ENCODE measurements at regions not wholly inside any gene's neighbourhood (a gene's known extent, or its start where the extent isn't known, plus 50 kb on each side); places are given as distances from the start of the nearest gene placed in this dataset.

GRCh38 chr5:166486348-166486747, 1805.1 kb upstream of the WWC1 start:
- H3K9me3 ChIP-seq (ENCODE audit: control extremely low read depth in 1 of 3, control insufficient read depth in 2 of 3, insufficient read depth in 1 of 3, low read length in 2 of 3), result peaks cover 0 to 10% (median 0%) of the 10 kb centered on the region in 3 donors
- H3K4me3 Mint-ChIP-seq, result no peak overlapping the region
- H3K27ac Mint-ChIP-seq, result no peak overlapping the region
- H4K20me1 ChIP-seq (ENCODE audit: control insufficient read depth, insufficient read depth, low read length, poor library complexity, severe bottlenecking), result no peaks in the 10 kb centered on the region
- DNase-seq, result no peak
- H2AFZ ChIP-seq (ENCODE audit: insufficient read depth, low read depth, low read length, poor library complexity, severe bottlenecking), result no peak overlapping the region
- no peak overlapping the region for H3K4me2 ChIP-seq (replicated peaks; ENCODE audit: low read depth, low read length, poor library complexity, severe bottlenecking)
- no peaks in the 10 kb centered on the region for H3K27me3 Mint-ChIP-seq
- intact Hi-C loops (cut with micrococcal nuclease), result no loop called here
- H3K27me3 ChIP-seq (replicated peaks in 1 of 4; ENCODE audit: control extremely low read depth in 1 of 4, control insufficient read depth in 3 of 4, insufficient read depth in 4 of 4, low read length in 3 of 4), result no peaks in the 10 kb centered on the region
- TF ChIP-seq CTCF (IDR thresholded peaks at IDR 0.05), result no peak
- no peaks in the 10 kb centered on the region for H3K36me3 ChIP-seq (replicated peaks in 1 of 2; ENCODE audit: control extremely low read depth in 1 of 2, control insufficient read depth in 1 of 2, extremely low read depth in 1 of 2, insufficient read depth in 2 of 2, low read length in 1 of 2)
- peaks cover 9% of the 10 kb centered on the region for H3K9me3 Mint-ChIP-seq (ENCODE audit: insufficient read depth)
- no peaks in the 10 kb centered on the region for H3K4me1 Mint-ChIP-seq
- H3K9ac ChIP-seq (ENCODE audit: low read length), result no peak overlapping the region
- no peak for ATAC-seq (ENCODE audit: low read depth)
- 100% methylated on average over 2 of the region's 3 CpGs for WGBS (ENCODE audit: insufficient coverage)
- H3K4me1 ChIP-seq (ENCODE audit: control insufficient read depth in 2 of 2, insufficient read depth in 2 of 2, low read length in 2 of 2), result no peaks in the 10 kb centered on the region
- POLR2A ChIA-PET, result no interaction called here
- H3K79me2 ChIP-seq (ENCODE audit: control insufficient read depth, insufficient read depth, low read length), result no peaks in the 10 kb centered on the region
- no peak overlapping the region for H3K4me3 ChIP-seq (ENCODE audit: control extremely low read depth in 1 of 5, extremely low read depth in 1 of 5, insufficient read depth in 1 of 5, low read depth in 2 of 5, low read length in 4 of 5)
- no peak overlapping the region for H3K27ac ChIP-seq (ENCODE audit: low read length in 2 of 2)
- CTCF ChIA-PET, result no interaction called here

GRCh38 chr5:166488560-166488959, 1802.9 kb upstream of the WWC1 start:
- no peaks in the 10 kb centered on the region for H3K4me1 ChIP-seq (ENCODE audit: control insufficient read depth in 2 of 2, insufficient read depth in 2 of 2, low read length in 2 of 2)
- TF ChIP-seq EZH2 (IDR thresholded peaks at IDR 0.05; ENCODE audit: borderline replicate concordance, insufficient read depth, low read depth, low read length, poor library complexity, severe bottlenecking) (no peak), CTCF (IDR thresholded peaks at IDR 0.05) (no peak)
- H3K27ac ChIP-seq (ENCODE audit: low read length in 2 of 2), result no peak overlapping the region
- intact Hi-C loops (cut with micrococcal nuclease), result no loop called here
- Mint-ChIP-seq H3K9me3 (ENCODE audit: insufficient read depth) (peaks cover 10% of the 10 kb centered on the region), H3K4me3 (no peak overlapping the region), H3K27me3 (no peaks in the 10 kb centered on the region), H3K27ac (no peak overlapping the region), H3K4me1 (no peaks in the 10 kb centered on the region)
- no peak overlapping the region for H2AFZ ChIP-seq (ENCODE audit: insufficient read depth, low read depth, low read length, poor library complexity, severe bottlenecking)
- H3K36me3 ChIP-seq (replicated peaks in 1 of 2; ENCODE audit: control extremely low read depth in 1 of 2, control insufficient read depth in 1 of 2, extremely low read depth in 1 of 2, insufficient read depth in 2 of 2, low read length in 1 of 2), result no peaks in the 10 kb centered on the region
- H3K27me3 ChIP-seq (replicated peaks in 1 of 4; ENCODE audit: control extremely low read depth in 1 of 4, control insufficient read depth in 3 of 4, insufficient read depth in 4 of 4, low read length in 3 of 4), result no peaks in the 10 kb centered on the region
- H3K4me3 ChIP-seq (ENCODE audit: control extremely low read depth in 1 of 5, extremely low read depth in 1 of 5, insufficient read depth in 1 of 5, low read depth in 2 of 5, low read length in 4 of 5), result no peak overlapping the region
- CTCF ChIA-PET, result no interaction called here
- H3K4me2 ChIP-seq (replicated peaks; ENCODE audit: low read depth, low read length, poor library complexity, severe bottlenecking), result no peak overlapping the region
- H3K9ac ChIP-seq (ENCODE audit: low read length), result no peak overlapping the region
- H3K79me2 ChIP-seq (ENCODE audit: control insufficient read depth, insufficient read depth, low read length), result no peaks in the 10 kb centered on the region
- ATAC-seq (ENCODE audit: low read depth), result no peak
- WGBS (ENCODE audit: insufficient coverage), result no CpG with 5 or more reads among the region's 3 CpGs
- POLR2A ChIA-PET, result no interaction called here
- peaks cover 0 to 10% (median 0%) of the 10 kb centered on the region in 3 donors for H3K9me3 ChIP-seq (ENCODE audit: control extremely low read depth in 1 of 3, control insufficient read depth in 2 of 3, insufficient read depth in 1 of 3, low read length in 2 of 3)
- no peak for DNase-seq
- no peaks in the 10 kb centered on the region for H4K20me1 ChIP-seq (ENCODE audit: control insufficient read depth, insufficient read depth, low read length, poor library complexity, severe bottlenecking)
